Dendritic cell treated with granulocyte-macrophage colony-stimulating factor and Interleukin-4, amounts not matched to agents 40 ng/mL and 50 ng/mL, for 4 days (primary cell): ENCODE measurements at regions not wholly inside any gene's neighbourhood (a gene's known extent, or its start where the extent isn't known, plus 50 kb on each side); places are given as distances from the start of the nearest gene placed in this dataset.
"Not testable (repeated sequence)": the region's sequence is repeated elsewhere in the genome, so short reads cannot be mapped to it uniquely, and the experiment has no call there.

ENCODE experiments used
- H3K27ac Mint-ChIP-seq: one replicate; pipeline ENCODE4 v1.8.0; 2022; ENCODE audit warnings: mild to moderate bottlenecking, mixed read lengths
- H3K27me3 Mint-ChIP-seq: one replicate; pipeline ENCODE4 v1.8.0; 2022; ENCODE audit warnings: mild to moderate bottlenecking, mixed read lengths
- H3K36me3 Mint-ChIP-seq: one replicate; pipeline ENCODE4 v1.8.0; 2022; ENCODE audit warnings: low read depth, mixed read lengths
- H3K4me1 Mint-ChIP-seq: one replicate; pipeline ENCODE4 v1.8.0; 2022; ENCODE audit warnings: low read depth, mixed read lengths
- H3K4me3 Mint-ChIP-seq: one replicate; pipeline ENCODE4 v1.8.0; 2022; ENCODE audit warnings: mild to moderate bottlenecking, moderate library complexity, mixed read lengths
- H3K9me3 Mint-ChIP-seq: one replicate; pipeline ENCODE4 v1.8.0; 2022; ENCODE audit warnings: mixed read lengths
- intact Hi-C: fragments of 100-400 bp; cut with micrococcal nuclease; formaldehyde crosslinking; loops from one replicate; pipeline ENCODE4 v1.15.0; 2022

DNA sequence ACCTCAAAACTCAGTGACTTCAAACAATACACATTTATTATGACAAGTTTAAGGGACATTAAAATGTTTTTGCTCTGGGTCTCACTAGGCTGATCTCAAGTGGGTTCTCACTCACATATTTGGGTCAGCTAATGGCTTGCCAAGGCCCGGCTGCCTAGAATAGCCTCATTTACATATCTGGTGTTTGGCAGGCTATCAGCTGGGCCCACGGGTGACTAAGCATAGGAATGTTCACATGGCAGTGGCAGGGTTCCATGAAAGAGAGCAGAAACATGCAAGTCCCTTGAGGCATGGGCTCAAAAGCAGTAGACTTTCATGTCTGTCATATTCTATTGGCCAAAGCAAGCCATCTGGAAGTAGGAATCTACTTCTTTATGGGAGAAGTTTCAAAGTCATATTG, 492.6 kb downstream of the KCNT2 start:
- intact Hi-C loops, result no loop called here
- no peaks in the 10 kb centered on the region for H3K27me3 Mint-ChIP-seq
- H3K9me3 Mint-ChIP-seq, result no peaks in the 10 kb centered on the region
- H3K4me1 Mint-ChIP-seq, result no peaks in the 10 kb centered on the region
- no peak overlapping the region for H3K27ac Mint-ChIP-seq
- no peaks in the 10 kb centered on the region for H3K36me3 Mint-ChIP-seq
- H3K4me3 Mint-ChIP-seq, result no peak overlapping the region

DNA sequence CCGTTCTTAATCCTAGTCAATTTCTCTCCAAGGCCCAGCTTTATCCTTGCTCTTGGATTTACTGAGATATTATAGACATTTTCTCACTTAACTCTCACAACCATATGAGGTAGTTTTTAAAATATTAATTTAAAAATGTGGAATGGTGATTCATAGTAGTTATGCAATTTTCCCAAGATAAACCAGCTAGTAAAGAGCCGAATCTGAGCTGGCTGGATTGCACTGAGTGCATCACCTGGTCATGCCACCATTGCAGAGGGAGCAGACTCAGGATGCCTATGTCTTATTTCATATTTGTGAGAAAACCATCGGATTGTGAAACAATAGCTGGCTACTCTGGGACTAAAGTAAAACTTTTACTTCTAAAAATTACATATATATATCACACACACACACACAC, 494.0 kb downstream of the KCNT2 start:
- no peaks in the 10 kb centered on the region for H3K36me3 Mint-ChIP-seq
- H3K27me3 Mint-ChIP-seq, result no peaks in the 10 kb centered on the region
- no peak overlapping the region for H3K4me3 Mint-ChIP-seq
- no peaks in the 10 kb centered on the region for H3K4me1 Mint-ChIP-seq
- H3K27ac Mint-ChIP-seq, result no peak overlapping the region
- peaks cover 7% of the 10 kb centered on the region for H3K9me3 Mint-ChIP-seq
- intact Hi-C loops, result no loop called here

DNA sequence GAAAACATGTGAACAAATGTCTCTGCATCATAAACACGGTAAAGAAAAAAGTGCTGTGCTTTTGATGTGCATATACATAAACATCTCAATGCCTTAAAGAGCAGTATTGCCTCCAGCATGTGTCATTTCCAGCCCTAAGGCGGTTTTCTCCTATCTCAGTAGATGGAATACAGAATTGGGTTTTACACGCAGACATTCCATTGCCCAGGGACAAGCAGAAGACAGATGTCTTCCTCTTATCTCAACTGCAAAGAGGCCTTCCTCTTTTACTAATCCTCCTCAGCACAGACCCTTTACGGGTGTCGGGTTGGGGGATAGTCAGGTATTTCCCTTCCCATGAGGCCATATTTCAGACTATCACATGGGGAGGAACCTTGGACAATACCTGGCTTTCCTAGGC, 499.2 kb downstream of the KCNT2 start:
- H3K36me3 Mint-ChIP-seq, intact Hi-C loops, H3K27me3 Mint-ChIP-seq, H3K4me3 Mint-ChIP-seq, H3K27ac Mint-ChIP-seq, H3K4me1 Mint-ChIP-seq: not testable (repeated sequence)
- H3K9me3 Mint-ChIP-seq, result peaks cover 28% of the 10 kb centered on the region

DNA sequence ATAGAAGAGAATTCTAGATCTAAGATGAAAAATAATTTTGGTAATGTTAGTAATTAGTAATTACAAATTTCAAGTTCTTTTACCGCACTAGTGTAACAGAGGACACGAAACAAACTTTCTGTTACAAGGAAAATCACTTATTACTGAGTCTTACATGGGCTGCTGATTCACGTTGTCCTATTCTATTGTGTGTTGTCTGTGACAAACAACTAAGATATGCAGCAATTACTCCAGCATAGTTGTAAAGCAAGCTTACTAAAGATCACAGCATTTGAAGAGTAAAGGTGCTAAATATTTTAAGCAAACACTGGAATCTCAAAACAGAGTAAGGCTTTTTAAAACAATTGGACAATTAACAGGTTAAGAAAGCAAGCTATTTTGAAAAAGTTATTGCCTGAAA, 502.3 kb downstream of the KCNT2 start:
- H3K36me3 Mint-ChIP-seq, result no peaks in the 10 kb centered on the region
- intact Hi-C loops, result no loop called here
- no peaks in the 10 kb centered on the region for H3K4me1 Mint-ChIP-seq
- H3K4me3 Mint-ChIP-seq, result no peak overlapping the region
- no peaks in the 10 kb centered on the region for H3K27me3 Mint-ChIP-seq
- no peak overlapping the region for H3K27ac Mint-ChIP-seq
- H3K9me3 Mint-ChIP-seq, result peaks cover 59% of the 10 kb centered on the region

DNA sequence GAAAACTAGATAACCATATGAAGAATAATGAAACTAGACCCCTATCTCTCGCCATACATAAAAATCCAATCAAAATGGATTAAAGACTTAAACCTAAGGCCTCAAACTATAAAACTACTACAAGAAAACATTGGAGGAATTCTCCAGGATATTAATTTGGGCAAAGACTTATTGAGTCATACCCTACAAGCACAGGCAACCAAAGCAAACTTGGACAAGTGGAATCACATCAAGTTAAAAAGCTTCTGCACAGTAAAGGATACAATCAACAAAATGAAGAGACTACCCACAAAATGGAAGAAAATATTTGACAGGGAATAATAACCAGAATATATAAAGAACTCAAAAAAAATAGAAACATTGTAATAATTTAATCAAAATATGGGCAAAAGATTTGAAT, 505.4 kb downstream of the KCNT2 start:
- Mint-ChIP-seq H3K9me3 (peaks cover 63% of the 10 kb centered on the region), H3K4me3 (no peak overlapping the region), H3K27ac (no peak overlapping the region), H3K4me1 (no peaks in the 10 kb centered on the region), H3K27me3 (no peaks in the 10 kb centered on the region), H3K36me3 (no peaks in the 10 kb centered on the region)
- intact Hi-C loops, result no loop called here

DNA sequence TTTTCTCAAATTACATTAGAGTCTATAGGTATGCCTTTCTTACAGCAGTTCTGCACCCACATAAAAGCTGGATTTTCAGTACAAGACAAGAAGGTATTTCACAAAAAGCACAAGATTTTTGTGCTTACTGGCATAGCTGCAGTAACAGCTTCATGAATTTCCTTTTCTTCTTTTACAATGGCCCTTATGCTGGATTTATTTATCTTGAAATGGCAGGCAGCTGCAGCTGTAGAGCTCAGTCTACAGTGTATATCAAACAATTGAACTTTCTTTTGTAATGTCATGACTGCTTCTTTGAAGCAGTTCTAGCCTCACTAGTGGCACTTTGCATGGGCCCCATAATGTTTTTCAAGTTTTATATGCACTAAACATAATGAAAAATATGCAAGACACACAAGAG, 510.2 kb downstream of the KCNT2 start:
- Mint-ChIP-seq H3K4me3 (no peak overlapping the region), H3K36me3 (no peaks in the 10 kb centered on the region), H3K9me3 (peaks cover 43% of the 10 kb centered on the region), H3K4me1 (no peaks in the 10 kb centered on the region), H3K27ac (no peak overlapping the region), H3K27me3 (no peaks in the 10 kb centered on the region)
- intact Hi-C loops, result no loop called here

DNA sequence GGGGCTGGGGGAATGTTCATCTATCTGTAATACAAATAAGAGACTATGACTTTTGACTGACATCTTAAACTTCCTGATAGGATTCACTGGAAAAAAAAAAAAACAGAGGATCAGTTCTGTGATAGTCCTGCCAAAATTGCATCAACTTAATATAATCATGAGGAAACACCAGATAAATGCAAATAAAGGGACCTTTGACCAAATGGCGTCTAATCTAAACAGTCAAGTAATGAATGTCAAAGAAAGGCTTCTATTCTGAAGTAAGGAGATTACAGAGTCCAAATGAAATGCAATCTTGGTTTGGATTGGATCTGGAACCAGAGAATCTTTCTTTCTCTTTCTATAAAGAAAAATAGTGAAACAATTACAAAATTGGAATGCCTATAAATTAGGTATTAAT, 513.4 kb downstream of the KCNT2 start:
- Mint-ChIP-seq H3K4me3 (no peak overlapping the region), H3K9me3 (peaks cover 12% of the 10 kb centered on the region), H3K27me3 (no peaks in the 10 kb centered on the region), H3K36me3 (no peaks in the 10 kb centered on the region), H3K4me1 (no peaks in the 10 kb centered on the region), H3K27ac (no peak overlapping the region)
- intact Hi-C loops, result no loop called here

DNA sequence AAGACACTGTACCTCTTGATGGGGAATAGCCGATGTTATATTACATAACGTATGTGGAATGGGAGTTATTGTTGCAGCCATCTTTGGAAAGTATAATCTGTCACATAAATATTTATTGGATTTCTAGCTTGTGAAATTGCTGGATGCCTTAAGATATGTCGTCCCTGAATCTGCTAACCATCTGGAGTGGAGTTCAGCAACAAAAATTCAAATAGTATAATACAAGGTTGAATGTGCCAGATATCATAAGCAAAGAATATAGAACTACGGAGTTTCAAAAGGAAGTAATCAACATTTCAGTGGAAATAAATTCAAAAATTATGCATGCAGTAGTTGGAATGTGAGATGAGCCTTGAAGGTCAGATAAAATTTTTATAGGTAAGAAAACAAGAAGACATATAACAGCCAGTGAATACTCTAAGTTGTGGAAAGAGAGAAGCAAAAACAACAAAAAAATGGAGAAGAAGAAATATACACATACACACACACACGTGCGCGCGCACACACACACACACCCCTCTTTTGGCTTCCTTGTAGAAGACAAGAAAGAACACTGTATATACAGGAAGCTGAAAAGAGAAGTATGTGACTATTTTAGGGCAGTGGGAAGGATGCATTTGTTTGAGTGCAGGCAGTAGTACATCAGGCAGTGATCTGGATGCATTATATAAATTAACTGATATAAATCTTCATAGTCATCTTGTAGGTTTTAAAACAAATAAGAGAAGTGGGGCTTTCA, 516.7 kb downstream of the KCNT2 start:
- H3K27ac Mint-ChIP-seq, result no peak overlapping the region
- no peaks in the 10 kb centered on the region for H3K36me3 Mint-ChIP-seq
- no peak overlapping the region for H3K4me3 Mint-ChIP-seq
- no peaks in the 10 kb centered on the region for H3K9me3 Mint-ChIP-seq
- intact Hi-C loops, result no loop called here
- H3K4me1 Mint-ChIP-seq, result no peaks in the 10 kb centered on the region
- no peaks in the 10 kb centered on the region for H3K27me3 Mint-ChIP-seq

DNA sequence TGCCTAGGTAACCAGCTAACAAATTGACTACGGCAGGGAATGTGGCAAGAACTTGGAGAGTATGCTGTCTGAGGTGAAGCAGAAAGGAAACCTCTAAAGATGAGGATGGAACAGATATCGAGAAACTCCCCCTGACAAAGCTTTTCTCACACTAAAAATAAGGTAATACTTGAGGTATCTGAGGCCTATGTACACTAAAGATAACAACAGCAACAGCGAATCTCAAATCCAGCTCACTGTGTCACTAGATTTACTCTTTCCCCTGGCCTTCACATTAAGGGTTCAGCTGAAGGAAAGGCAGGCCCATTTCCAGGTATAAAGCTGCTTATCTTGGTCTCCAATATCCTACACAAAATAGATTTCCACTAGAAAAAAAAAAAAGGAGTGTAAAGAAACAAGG, 518.0 kb downstream of the KCNT2 start:
- no peak overlapping the region for H3K27ac Mint-ChIP-seq
- no peaks in the 10 kb centered on the region for H3K4me1 Mint-ChIP-seq
- no peaks in the 10 kb centered on the region for H3K9me3 Mint-ChIP-seq
- H3K36me3 Mint-ChIP-seq, result no peaks in the 10 kb centered on the region
- no peaks in the 10 kb centered on the region for H3K27me3 Mint-ChIP-seq
- H3K4me3 Mint-ChIP-seq, result no peak overlapping the region
- intact Hi-C loops, result no loop called here

DNA sequence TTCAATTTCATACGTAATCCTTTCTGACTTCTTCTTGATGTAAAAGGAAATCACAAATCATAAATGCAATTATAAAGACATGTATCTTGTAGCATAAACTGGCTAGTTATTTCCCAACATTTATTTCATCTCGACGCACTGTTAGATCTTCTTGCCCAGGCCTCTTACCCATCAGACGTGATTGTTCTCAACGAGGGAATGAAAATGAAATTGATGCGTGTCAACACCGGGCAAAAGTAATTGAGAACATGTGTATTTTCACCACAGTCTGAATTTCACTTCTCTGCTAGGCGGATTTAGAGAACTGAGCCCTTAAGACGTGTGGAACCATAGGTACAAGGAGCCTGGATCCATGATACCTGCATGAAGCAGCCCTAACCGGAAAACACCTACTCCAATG, 519.7 kb downstream of the KCNT2 start:
- Mint-ChIP-seq H3K4me3 (no peak overlapping the region), H3K27me3 (no peaks in the 10 kb centered on the region), H3K9me3 (no peaks in the 10 kb centered on the region), H3K36me3 (no peaks in the 10 kb centered on the region), H3K27ac (no peak overlapping the region), H3K4me1 (no peaks in the 10 kb centered on the region)
- intact Hi-C loops, result no loop called here

DNA sequence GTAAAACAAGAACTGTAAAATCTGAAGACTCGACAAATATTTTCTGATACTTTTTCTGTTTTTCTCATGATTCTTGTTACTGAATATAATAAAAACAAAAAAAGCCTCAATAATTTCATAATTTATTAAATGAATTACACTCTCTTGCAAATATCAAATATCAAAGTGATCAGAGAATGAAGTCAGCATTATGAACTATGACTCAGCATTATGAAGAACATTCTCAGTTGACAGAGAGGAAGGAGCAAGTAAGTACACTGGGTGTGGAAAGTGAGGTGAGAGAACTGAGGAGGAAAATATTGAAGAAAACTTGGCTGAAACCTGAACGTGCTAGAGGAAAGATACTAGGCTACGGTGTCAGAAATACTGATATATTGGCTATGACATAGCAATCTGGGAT, 529.5 kb downstream of the KCNT2 start:
- H3K27ac Mint-ChIP-seq, result no peak overlapping the region
- intact Hi-C loops, result no loop called here
- H3K36me3 Mint-ChIP-seq, result no peaks in the 10 kb centered on the region
- no peaks in the 10 kb centered on the region for H3K27me3 Mint-ChIP-seq
- H3K9me3 Mint-ChIP-seq, result no peaks in the 10 kb centered on the region
- no peak overlapping the region for H3K4me3 Mint-ChIP-seq
- no peaks in the 10 kb centered on the region for H3K4me1 Mint-ChIP-seq

DNA sequence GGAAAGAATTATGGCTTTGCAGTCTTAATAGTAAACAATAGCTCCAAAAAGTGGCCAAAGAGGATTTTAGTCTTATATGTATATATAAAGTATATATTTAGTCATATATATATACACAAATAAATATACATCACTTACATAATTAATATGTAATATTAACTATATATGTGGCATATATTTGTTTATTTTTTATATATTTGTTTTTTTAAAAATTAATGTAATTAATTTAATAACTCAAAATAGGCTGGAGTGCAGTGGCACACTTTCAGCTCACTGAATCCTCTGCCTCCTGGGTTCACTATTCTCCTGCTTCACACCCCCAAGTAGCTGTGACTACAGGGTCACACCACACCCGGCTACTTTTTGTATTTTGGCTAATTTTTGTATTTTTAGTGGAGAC, 532.6 kb downstream of the KCNT2 start:
- Mint-ChIP-seq H3K27ac (no peak overlapping the region), H3K4me3 (no peak overlapping the region), H3K36me3 (no peaks in the 10 kb centered on the region), H3K27me3 (no peaks in the 10 kb centered on the region), H3K9me3 (no peaks in the 10 kb centered on the region), H3K4me1 (no peaks in the 10 kb centered on the region)
- intact Hi-C loops, result no loop called here

DNA sequence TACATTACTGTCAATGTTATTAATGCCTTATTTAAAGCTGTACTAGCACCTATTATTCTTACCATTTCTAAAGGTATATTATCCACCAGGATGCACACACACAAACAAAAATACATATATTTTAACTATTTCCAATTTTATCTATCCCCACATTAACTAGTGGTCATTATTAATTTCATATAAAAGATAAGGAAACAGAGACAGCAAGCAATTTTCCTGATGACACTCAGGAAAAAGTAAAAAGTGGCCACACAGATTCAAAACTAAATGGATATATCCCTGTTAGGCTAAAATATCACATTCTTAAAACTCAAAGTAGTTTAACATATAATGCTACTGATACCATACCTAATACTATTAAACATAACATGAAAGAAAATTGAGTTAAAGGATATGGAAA, 534.1 kb downstream of the KCNT2 start:
- Mint-ChIP-seq H3K9me3 (no peaks in the 10 kb centered on the region), H3K27me3 (no peaks in the 10 kb centered on the region), H3K36me3 (no peaks in the 10 kb centered on the region), H3K27ac (no peak overlapping the region), H3K4me1 (no peaks in the 10 kb centered on the region), H3K4me3 (no peak overlapping the region)
- intact Hi-C loops, result no loop called here

DNA sequence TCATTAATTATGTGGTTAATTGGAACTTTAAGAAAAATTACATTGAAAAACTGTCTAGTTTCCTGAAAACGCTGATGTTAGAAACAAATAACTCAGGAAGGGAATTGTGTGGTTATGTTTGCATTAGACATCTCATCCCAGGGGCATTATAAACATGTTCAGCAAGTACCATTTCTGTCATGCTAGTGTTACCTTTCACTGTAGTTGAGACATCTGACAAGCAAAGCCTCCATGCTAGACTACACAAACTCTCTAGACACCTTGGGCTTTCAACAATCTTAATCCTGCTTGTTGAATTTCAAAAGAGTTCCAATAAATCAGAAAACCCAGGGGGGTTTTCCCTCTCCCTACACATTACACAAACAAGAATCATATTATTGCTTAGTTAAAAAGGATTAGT, 536.8 kb downstream of the KCNT2 start:
- no peaks in the 10 kb centered on the region for H3K4me1 Mint-ChIP-seq
- no peaks in the 10 kb centered on the region for H3K36me3 Mint-ChIP-seq
- H3K27me3 Mint-ChIP-seq, result no peaks in the 10 kb centered on the region
- H3K4me3 Mint-ChIP-seq, result no peak overlapping the region
- intact Hi-C loops, result no loop called here
- H3K9me3 Mint-ChIP-seq, result peaks cover under 1% of the 10 kb centered on the region
- H3K27ac Mint-ChIP-seq, result no peak overlapping the region

DNA sequence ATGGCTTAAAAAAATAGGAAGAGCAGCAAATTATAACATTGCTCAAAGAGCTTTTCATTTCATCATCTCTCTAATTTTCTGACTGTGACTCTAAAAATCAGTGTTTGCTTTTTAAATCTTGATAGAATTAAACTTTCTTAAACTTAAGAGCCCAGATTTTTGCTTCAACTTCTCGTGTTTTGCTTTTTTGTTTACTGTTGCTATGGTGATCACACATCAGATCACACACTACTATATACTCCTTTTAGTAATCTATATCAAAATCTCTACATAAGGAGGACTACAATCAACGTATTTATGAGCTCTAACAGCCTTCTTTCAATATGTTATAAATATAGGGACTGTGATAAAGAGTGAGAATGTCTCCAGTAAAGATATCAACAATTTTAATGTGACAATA, 537.3 kb downstream of the KCNT2 start:
- intact Hi-C loops, result no loop called here
- Mint-ChIP-seq H3K27ac (no peak overlapping the region), H3K36me3 (no peaks in the 10 kb centered on the region), H3K4me3 (no peak overlapping the region), H3K9me3 (peaks cover 5% of the 10 kb centered on the region), H3K4me1 (no peaks in the 10 kb centered on the region), H3K27me3 (no peaks in the 10 kb centered on the region)
